ENCODE measurements at regions not wholly inside any gene's neighbourhood (a gene's known extent, or its start where the extent isn't known, plus 50 kb on each side); places are given as distances from the start of the nearest gene placed in this dataset.
"Not testable (repeated sequence)": the region's sequence is repeated elsewhere in the genome, so short reads cannot be mapped to it uniquely, and the experiment has no call there.

GRCh38 chr3:195985348-195985920 lies 77.1 kb upstream of the TNK2 start:
- BruUV-seq (replicated peaks), result not testable (repeated sequence)

DNA sequence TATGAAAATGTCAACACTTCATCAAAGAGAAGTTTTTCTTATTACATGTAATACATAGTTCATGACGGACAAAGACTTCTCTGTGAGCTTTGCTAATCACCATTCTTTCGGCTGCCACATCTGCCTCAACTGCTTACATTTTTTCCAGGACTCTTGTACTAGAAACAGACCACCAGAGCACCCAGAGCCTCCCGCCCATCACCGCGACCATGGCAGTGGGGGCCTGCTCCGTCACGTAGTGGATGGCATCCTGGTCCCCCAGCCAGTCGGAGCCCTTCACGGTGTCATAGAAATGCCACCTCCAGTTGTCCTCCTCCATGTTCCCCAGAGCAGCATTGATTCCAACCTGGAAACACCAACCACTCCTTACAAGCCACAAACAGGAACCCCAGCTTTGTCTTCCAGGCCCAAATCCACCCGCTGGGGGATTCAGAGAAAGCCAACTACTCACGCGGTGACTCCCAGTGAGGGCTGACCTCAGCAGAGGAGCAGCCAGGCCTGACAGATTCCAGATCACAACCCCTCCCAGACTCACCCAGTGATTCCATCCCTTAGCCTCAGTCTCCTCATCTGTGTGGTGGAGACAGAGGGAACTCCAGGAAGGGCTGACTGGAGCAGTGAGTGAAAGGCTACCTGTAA lies 76.2 kb upstream of the TNK2 start:
- in situ Hi-C loops (cut with HindIII; ENCODE audit: extremely low pct_ligation_motif_present, low pct_unique_long_range_greater_than_20kb); H4K20me1 ChIP-seq (ENCODE audit: insufficient read depth, low read length); H3K27ac ChIP-seq (ENCODE audit: extremely low read length, insufficient read depth, low read length); H3K4me2 ChIP-seq (ENCODE audit: low read depth, low read length); POLR2A ChIA-PET; H3K4me3 ChIP-seq (replicated peaks in 1 of 3; ENCODE audit: insufficient read depth in 1 of 3, low read depth in 2 of 3, low read length in 3 of 3); intact Hi-C loops (cut with micrococcal nuclease; ENCODE audit: unreplicated experiment); ATAC-seq; H3K79me2 ChIP-seq (ENCODE audit: insufficient read depth, low read length); H3K27me3 ChIP-seq (ENCODE audit: control insufficient read depth in 1 of 2, insufficient read depth in 2 of 2, low read length in 2 of 2); H3K9ac ChIP-seq (ENCODE audit: insufficient read depth, low read depth, low read length); CTCF ChIA-PET (ENCODE audit: low intra/inter-chr PET ratio, low total read pairs); FAIRE-seq; DNase-seq (ENCODE audit: low spot score); H3K4me1 ChIP-seq (ENCODE audit: insufficient read depth, low read length); H2AFZ ChIP-seq (ENCODE audit: low read length); H3K9me3 ChIP-seq (ENCODE audit: low read length); BruUV-seq (replicated peaks): not testable (repeated sequence)
- H3K36me3 ChIP-seq (replicated peaks in 1 of 2; ENCODE audit: control insufficient read depth in 1 of 2, insufficient read depth in 2 of 2, low read length in 2 of 2), result peaks cover 3 to 11% of the 10 kb centered on the region in 2 experiments; a peak in 3 of 5 replicates
- WGBS (ENCODE audit: low lambda C conversion rate), result 97% methylated on average over 11 of the region's 12 CpGs

More at GRCh38 chr3:195985348-195985920, 77.1 kb upstream of the TNK2 start:
- H4K20me1 ChIP-seq (ENCODE audit: insufficient read depth, low read length); ATAC-seq; FAIRE-seq; H3K9ac ChIP-seq (ENCODE audit: insufficient read depth, low read depth, low read length); H3K79me2 ChIP-seq (ENCODE audit: insufficient read depth, low read length); H3K4me1 ChIP-seq (ENCODE audit: insufficient read depth, low read length); H3K4me3 ChIP-seq (replicated peaks in 1 of 3; ENCODE audit: insufficient read depth in 1 of 3, low read depth in 2 of 3, low read length in 3 of 3); H2AFZ ChIP-seq (ENCODE audit: low read length); H3K27ac ChIP-seq (ENCODE audit: extremely low read length, insufficient read depth, low read length); POLR2A ChIA-PET; H3K27me3 ChIP-seq (ENCODE audit: control insufficient read depth in 1 of 2, insufficient read depth in 2 of 2, low read length in 2 of 2); DNase-seq (ENCODE audit: low spot score); intact Hi-C loops (cut with micrococcal nuclease; ENCODE audit: unreplicated experiment); H3K9me3 ChIP-seq (ENCODE audit: low read length); H3K4me2 ChIP-seq (ENCODE audit: low read depth, low read length); CTCF ChIA-PET (ENCODE audit: low intra/inter-chr PET ratio, low total read pairs); in situ Hi-C loops (cut with HindIII; ENCODE audit: extremely low pct_ligation_motif_present, low pct_unique_long_range_greater_than_20kb): not testable (repeated sequence)
- 94% methylated on average over 11 of the region's 11 CpGs for WGBS (ENCODE audit: low lambda C conversion rate)
- H3K36me3 ChIP-seq (replicated peaks in 1 of 2; ENCODE audit: control insufficient read depth in 1 of 2, insufficient read depth in 2 of 2, low read length in 2 of 2), result peaks cover 3 to 11% of the 10 kb centered on the region in 2 experiments; a peak in 3 of 5 replicates
